Activated CD4-positive, alpha-beta T cell treated with anti-CD3 and anti-CD28 coated beads, Interleukin-2, amount 10 ng/mL, durations not matched to agents 24 days and 14 days (primary cell): ENCODE measurements at regions not wholly inside any gene's neighbourhood (a gene's known extent, or its start where the extent isn't known, plus 50 kb on each side); places are given as distances from the start of the nearest gene placed in this dataset.

Experiments
- DNase-seq: peaks from one replicate; pipeline ENCODE4 v3.0.0; 2022
- H3K27ac Mint-ChIP-seq: one replicate; pipeline ENCODE4 v1.8.0; 2022; ENCODE audit warnings: mild to moderate bottlenecking, mixed read lengths
- H3K27me3 Mint-ChIP-seq: one replicate; pipeline ENCODE4 v1.8.0; 2022; ENCODE audit warnings: mixed read lengths
- H3K36me3 Mint-ChIP-seq: one replicate; pipeline ENCODE4 v1.8.0; 2022; ENCODE audit warnings: low read depth, mild to moderate bottlenecking, mixed read lengths
- H3K4me1 Mint-ChIP-seq: one replicate; pipeline ENCODE4 v1.8.0; 2021; ENCODE audit warnings: mixed read lengths
- H3K4me3 Mint-ChIP-seq: one replicate; pipeline ENCODE4 v1.8.0; 2022; ENCODE audit warnings: mild to moderate bottlenecking, moderate library complexity, mixed read lengths
- H3K9me3 Mint-ChIP-seq: one replicate; pipeline ENCODE4 v1.8.0; 2021; ENCODE audit warnings: mixed read lengths
- intact Hi-C: fragments of 100-400 bp; cut with micrococcal nuclease; formaldehyde crosslinking; loops from one replicate; pipeline ENCODE4 v1.15.1; 2023

DNA sequence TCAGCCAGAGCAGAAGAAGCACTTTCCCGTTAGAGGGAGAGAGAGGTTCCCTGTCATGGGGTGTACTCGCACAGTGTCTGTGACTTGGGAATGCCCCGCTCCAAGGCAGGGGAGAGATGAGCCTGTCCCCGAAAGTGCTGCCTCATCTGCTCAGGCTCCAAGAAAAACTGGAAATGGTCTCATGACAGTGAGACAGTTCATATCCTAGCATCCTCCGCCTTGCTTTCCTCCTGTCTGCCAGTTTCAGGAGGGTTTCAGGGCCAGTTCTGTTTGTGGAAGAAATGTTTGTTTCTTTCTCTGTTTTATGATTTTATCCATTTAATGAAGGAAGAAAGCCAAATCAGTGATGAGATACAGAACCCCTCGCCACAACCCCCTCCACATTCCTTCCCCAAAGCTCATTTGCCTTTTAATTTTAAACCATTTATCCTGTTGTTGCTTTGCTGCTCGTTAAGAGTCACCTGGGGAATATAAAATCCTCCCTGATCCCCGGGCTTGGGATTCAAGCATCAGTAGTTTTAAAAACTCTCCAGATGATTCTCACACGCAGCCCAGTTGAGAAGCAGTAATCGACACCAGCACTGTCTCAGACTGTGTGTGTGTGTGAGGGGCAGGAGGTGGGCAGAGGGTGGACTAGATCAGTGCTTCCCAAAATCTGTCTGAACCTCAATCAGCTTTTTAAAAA, 144.6 kb upstream of the UBL3 start:
- no peak for DNase-seq
- H3K27me3 Mint-ChIP-seq: no peaks in the 10 kb centered on the region
- H3K4me1 Mint-ChIP-seq: no peaks in the 10 kb centered on the region
- no peaks in the 10 kb centered on the region for H3K36me3 Mint-ChIP-seq
- H3K27ac Mint-ChIP-seq: no peak overlapping the region
- intact Hi-C loops: no loop called here
- H3K9me3 Mint-ChIP-seq: no peaks in the 10 kb centered on the region
- H3K4me3 Mint-ChIP-seq: no peak overlapping the region

GRCh38 chr13:29993716-29994488, 143.5 kb upstream of the UBL3 start:
- Mint-ChIP-seq H3K36me3 (no peaks in the 10 kb centered on the region), H3K9me3 (no peaks in the 10 kb centered on the region), H3K27me3 (no peaks in the 10 kb centered on the region), H3K4me1 (no peaks in the 10 kb centered on the region), H3K27ac (no peak overlapping the region), H3K4me3 (no peak overlapping the region)
- intact Hi-C loops: no loop called here
- DNase-seq: no peak

DNA sequence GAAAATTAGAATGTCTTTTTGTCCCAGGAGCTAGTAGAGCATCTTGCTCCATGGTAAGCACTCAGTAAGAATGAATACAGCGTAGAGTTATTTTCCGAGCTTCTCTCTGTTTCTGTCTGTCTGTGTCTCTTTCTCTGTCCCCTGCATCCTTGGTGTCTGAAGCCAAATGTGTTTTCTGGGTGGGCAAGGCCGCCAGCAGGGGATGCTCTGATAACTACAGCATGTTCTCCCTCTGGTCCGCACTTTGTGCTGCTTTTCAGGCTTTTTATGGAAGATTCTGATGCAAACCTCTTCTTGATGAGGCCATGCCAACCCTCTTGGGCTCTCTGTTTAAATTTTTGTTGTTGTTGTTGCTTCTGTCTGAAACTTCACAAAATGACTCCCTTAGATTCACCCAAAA, 142.8 kb upstream of the UBL3 start:
- H3K27me3 Mint-ChIP-seq: no peaks in the 10 kb centered on the region
- no peak overlapping the region for H3K4me3 Mint-ChIP-seq
- H3K27ac Mint-ChIP-seq: no peak overlapping the region
- intact Hi-C loops: no loop called here
- no peaks in the 10 kb centered on the region for H3K36me3 Mint-ChIP-seq
- H3K4me1 Mint-ChIP-seq: no peaks in the 10 kb centered on the region
- peaks cover 3% of the 10 kb centered on the region for H3K9me3 Mint-ChIP-seq
- no peak for DNase-seq

GRCh38 chr13:29991343-29991742, 140.9 kb upstream of the UBL3 start:
- Mint-ChIP-seq H3K4me1 (peaks cover 2% of the 10 kb centered on the region), H3K36me3 (no peaks in the 10 kb centered on the region), H3K27ac (no peak overlapping the region), H3K27me3 (peaks cover 5% of the 10 kb centered on the region), H3K9me3 (peaks cover 19% of the 10 kb centered on the region), H3K4me3 (no peak overlapping the region)
- intact Hi-C loops: no loop called here
- DNase-seq: no peak

- peaks cover 28% of the 10 kb centered on the region for H3K9me3 Mint-ChIP-seq
- H3K4me1 Mint-ChIP-seq: peaks cover 2% of the 10 kb centered on the region
- H3K4me3 Mint-ChIP-seq: no peak overlapping the region
- no peaks in the 10 kb centered on the region for H3K36me3 Mint-ChIP-seq
- H3K27ac Mint-ChIP-seq: no peak overlapping the region
- peaks cover 32% of the 10 kb centered on the region for H3K27me3 Mint-ChIP-seq
- intact Hi-C loops: no loop called here
- no peak for DNase-seq
Measured at GRCh38 chr13:29987340-29987739, 136.9 kb upstream of the UBL3 start.

DNA sequence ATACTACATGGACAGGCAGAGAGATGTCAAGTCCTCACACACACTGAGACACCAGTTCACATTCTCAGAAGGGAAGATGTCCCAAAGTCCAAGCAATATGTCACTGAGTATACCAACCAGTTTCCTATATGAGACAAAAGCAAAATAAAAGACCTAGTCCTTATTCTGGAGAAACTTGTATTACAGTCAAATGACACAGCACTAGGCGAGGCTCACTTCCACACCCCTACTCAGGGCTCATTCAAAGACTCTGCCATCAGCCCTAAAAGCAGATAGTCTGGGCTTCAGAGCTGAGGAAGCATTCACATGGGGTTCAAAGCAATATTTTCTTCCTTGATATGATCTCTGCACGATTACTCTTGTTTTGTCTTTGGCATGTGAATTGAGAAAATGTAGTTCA, 129.9 kb upstream of the UBL3 start:
- no peak overlapping the region for H3K27ac Mint-ChIP-seq
- no peak overlapping the region for H3K4me3 Mint-ChIP-seq
- no peaks in the 10 kb centered on the region for H3K36me3 Mint-ChIP-seq
- peaks cover 21% of the 10 kb centered on the region for H3K27me3 Mint-ChIP-seq
- no peak for DNase-seq
- peaks cover 8% of the 10 kb centered on the region for H3K9me3 Mint-ChIP-seq
- intact Hi-C loops: no loop called here
- peaks cover 2% of the 10 kb centered on the region for H3K4me1 Mint-ChIP-seq

DNA sequence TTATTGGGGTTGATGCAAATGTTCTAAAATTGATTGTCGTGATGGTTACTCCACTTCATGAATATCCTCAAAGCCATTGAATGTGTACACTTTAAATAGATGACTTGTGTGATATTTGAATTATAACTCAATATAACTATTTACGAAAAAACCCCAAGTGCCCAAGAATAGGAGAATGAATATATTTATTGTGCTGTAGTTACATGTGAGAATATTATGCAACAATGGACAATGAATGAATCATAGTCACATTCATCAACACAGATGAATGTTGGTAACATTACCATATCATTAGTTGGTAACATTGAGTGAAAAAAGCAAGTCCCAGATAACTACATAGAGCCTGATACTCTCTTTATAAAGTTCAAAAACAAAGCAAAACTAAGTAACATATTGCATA, 127.8 kb upstream of the UBL3 start:
- no peak overlapping the region for H3K4me3 Mint-ChIP-seq
- H3K27ac Mint-ChIP-seq: no peak overlapping the region
- H3K27me3 Mint-ChIP-seq: peaks cover 8% of the 10 kb centered on the region
- peaks cover 5% of the 10 kb centered on the region for H3K4me1 Mint-ChIP-seq
- peaks cover 3% of the 10 kb centered on the region for H3K9me3 Mint-ChIP-seq
- no peak for DNase-seq
- intact Hi-C loops: no loop called here
- H3K36me3 Mint-ChIP-seq: no peaks in the 10 kb centered on the region

DNA sequence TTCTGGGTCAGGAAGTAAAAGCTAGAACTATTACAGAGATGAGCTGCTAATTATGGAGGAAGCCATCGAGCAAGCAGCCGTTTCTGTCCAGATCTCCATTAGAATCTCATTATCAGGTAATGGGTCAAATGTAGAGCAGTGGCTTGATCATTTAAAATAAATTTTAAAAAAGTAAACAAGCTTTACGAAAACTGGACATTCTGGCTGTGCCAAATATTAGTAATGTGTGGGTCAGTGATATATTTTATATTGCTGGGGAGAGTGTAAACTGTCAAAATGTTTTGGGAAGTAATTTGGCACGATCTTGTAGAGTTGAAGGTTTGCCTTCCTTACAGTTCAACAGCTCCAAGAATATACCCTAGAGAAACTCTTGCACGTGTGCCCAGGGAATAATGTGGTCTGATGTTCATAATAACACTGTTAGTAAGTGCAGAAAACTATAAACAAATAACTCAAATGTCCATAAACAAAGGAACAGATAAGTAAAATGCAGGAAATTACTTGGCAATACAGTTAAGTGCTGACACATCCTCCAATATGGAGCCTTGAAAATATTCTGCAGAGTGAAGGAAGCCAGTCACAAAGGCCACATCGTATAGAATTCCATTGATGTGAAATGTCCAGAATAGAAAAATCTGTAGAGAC, 127.2 kb upstream of the UBL3 start:
- Mint-ChIP-seq H3K27ac (no peak overlapping the region), H3K36me3 (no peaks in the 10 kb centered on the region), H3K27me3 (peaks cover 5% of the 10 kb centered on the region), H3K4me1 (peaks cover 5% of the 10 kb centered on the region), H3K9me3 (peaks cover 3% of the 10 kb centered on the region), H3K4me3 (no peak overlapping the region)
- no peak for DNase-seq
- intact Hi-C loops: no loop called here

DNA sequence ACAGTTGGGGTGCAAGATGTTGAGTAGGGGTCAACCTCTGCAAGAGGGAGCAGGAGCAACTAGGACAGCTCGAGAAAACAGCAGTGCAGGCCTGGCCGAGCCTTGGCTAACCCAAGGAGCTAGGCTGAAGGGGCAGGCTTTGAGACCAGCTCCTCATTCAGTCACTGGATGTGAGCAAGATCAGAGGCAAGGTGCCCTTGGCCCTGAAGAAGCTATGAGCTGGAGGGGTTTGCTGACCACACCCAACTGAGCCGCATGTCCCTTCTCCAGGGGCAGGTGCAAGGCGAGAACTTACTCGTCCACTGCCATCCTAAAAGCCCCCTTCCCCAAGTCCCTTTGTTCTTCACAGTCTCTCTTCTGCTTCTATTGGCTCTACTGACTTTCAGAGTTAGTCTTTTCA, 126.1 kb upstream of the UBL3 start:
- no peak overlapping the region for H3K27ac Mint-ChIP-seq
- peaks cover 3% of the 10 kb centered on the region for H3K9me3 Mint-ChIP-seq
- H3K27me3 Mint-ChIP-seq: peaks cover 4% of the 10 kb centered on the region
- no peak for DNase-seq
- H3K4me3 Mint-ChIP-seq: no peak overlapping the region
- H3K36me3 Mint-ChIP-seq: no peaks in the 10 kb centered on the region
- intact Hi-C loops: no loop called here
- H3K4me1 Mint-ChIP-seq: peaks cover 5% of the 10 kb centered on the region

- H3K4me3 Mint-ChIP-seq: no peak overlapping the region
- H3K36me3 Mint-ChIP-seq: no peaks in the 10 kb centered on the region
- peaks cover 5% of the 10 kb centered on the region for H3K4me1 Mint-ChIP-seq
- peaks cover 3% of the 10 kb centered on the region for H3K9me3 Mint-ChIP-seq
- DNase-seq: no peak
- H3K27me3 Mint-ChIP-seq: peaks cover 5% of the 10 kb centered on the region
- H3K27ac Mint-ChIP-seq: no peak overlapping the region
- intact Hi-C loops: no loop called here
Measured at GRCh38 chr13:29975283-29975682, 124.9 kb upstream of the UBL3 start.

DNA sequence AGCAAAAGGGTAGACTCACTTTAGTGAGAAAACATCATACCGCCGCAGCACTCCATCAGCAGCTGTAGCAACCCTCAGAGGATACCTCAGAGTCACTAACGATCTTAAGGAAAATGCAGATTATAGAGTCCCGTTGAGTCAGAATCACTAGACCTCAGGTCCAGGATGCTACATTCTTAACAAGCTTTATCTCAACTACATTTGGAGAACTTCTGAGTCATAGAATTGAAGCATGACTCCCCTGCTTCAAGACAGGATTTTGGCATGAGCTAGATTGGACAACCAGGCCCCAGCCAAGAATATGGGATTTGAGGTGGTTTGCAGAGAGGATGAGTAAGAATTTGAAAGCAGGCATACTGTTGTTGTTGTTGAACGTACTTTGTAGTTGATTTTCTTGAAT, 118.9 kb upstream of the UBL3 start:
- Mint-ChIP-seq H3K4me3 (no peak overlapping the region), H3K4me1 (no peaks in the 10 kb centered on the region), H3K27me3 (peaks cover 14% of the 10 kb centered on the region), H3K9me3 (peaks cover 15% of the 10 kb centered on the region), H3K36me3 (no peaks in the 10 kb centered on the region), H3K27ac (no peak overlapping the region)
- no peak for DNase-seq
- intact Hi-C loops: no loop called here

- Mint-ChIP-seq H3K4me3 (no peak overlapping the region), H3K36me3 (no peaks in the 10 kb centered on the region), H3K27ac (no peak overlapping the region), H3K4me1 (peaks cover 4% of the 10 kb centered on the region), H3K9me3 (peaks cover 13% of the 10 kb centered on the region), H3K27me3 (peaks cover 9% of the 10 kb centered on the region)
- intact Hi-C loops: no loop called here
- no peak for DNase-seq
Measured at GRCh38 chr13:29964181-29964845, 113.9 kb upstream of the UBL3 start.

DNA sequence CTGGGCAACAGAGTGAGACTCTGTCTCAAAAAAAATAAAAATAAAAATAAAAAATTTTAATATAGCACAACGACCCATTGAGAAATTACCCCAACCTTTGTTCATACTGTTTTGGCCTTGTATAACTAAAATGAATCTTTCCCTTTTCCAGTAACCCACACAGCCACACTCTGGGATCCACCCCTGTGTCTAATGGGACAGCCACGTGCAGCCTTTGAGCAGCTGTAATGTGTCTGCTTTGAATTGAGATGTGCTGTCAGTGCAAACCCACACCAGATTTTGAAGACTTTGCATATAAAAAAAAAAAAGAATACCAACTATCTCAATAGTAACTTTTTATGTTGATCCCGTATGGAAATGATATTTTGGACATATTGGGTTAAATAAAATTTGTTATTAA, 112.7 kb upstream of the UBL3 start:
- Mint-ChIP-seq H3K36me3 (no peaks in the 10 kb centered on the region), H3K27ac (no peak overlapping the region), H3K27me3 (peaks cover 4% of the 10 kb centered on the region), H3K4me1 (peaks cover 8% of the 10 kb centered on the region), H3K4me3 (no peak overlapping the region), H3K9me3 (peaks cover 5% of the 10 kb centered on the region)
- no peak for DNase-seq
- intact Hi-C loops: no loop called here
